ENCODE measurements at regions not wholly inside any gene's neighbourhood (a gene's known extent, or its start where the extent isn't known, plus 50 kb on each side); places are given as distances from the start of the nearest gene placed in this dataset.

DNA sequence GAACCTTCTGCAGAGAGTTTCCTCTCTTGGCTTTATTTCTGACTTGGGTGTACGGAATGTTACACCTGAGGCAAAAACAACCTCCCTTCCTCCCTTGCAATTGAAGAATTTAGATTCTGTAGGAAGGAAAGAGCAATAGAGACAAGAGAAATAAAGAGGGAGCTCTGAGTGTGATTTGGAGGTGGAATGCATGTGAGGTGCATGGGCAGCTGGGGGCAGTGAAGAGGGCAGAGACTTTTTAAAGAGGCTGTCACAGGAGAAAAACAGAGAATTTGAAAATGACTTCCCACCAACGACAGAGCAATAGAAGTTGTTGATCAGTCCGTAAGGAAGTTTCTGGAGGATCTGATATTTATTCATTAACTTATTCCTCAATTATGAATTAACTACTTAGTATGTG, 172.0 kb upstream of the B3GALT2 start:
- TF ChIP-seq POLR2AphosphoS5 (IDR thresholded peaks at IDR 0.05; ENCODE audit: low read depth, low read length) (no peak), SIN3A (IDR thresholded peaks at IDR 0.05; ENCODE audit: borderline replicate concordance, insufficient read depth, low read length) (no peak), REST (IDR thresholded peaks at IDR 0.05; ENCODE audit: insufficient read depth in 1 of 2, low read depth in 2 of 2, low read length in 2 of 2) (no peak), TAF1 (IDR thresholded peaks at IDR 0.05; ENCODE audit: borderline replicate concordance, insufficient read depth, low read length) (no peak)
